Activated T-cell treated with anti-CD3 and anti-CD28 coated beads, Interleukin-2, amount 50 U/mL, for 4 hours (primary cell): ENCODE measurements at regions not wholly inside any gene's neighbourhood (a gene's known extent, or its start where the extent isn't known, plus 50 kb on each side); places are given as distances from the start of the nearest gene placed in this dataset.
A peak's percentile ranks its signal among the peaks of the same experiment; 100 is the strongest.

Experiments
- ATAC-seq, 2 donors: fragments of 200-7000 bp; cut with Tn5 transposase; one replicate each; pipeline ENCODE4 v1.10.0; 2021
- DNase-seq: peaks from one replicate; pipeline ENCODE4 v3.0.0-alpha.2; 2020
- H3K27me3 Mint-ChIP-seq: one replicate; pipeline ENCODE4 v1.8.0; 2021; ENCODE audit warnings: low read depth, mixed read lengths
- H3K36me3 Mint-ChIP-seq: one replicate; pipeline ENCODE4 v1.8.0; 2022; ENCODE audit warnings: mixed read lengths; ENCODE audit not compliant: insufficient read depth
- H3K4me1 Mint-ChIP-seq: one replicate; pipeline ENCODE4 v1.8.0; 2021; ENCODE audit warnings: low read depth, mixed read lengths
- H3K4me3 Mint-ChIP-seq: one replicate; pipeline ENCODE4 v1.8.0; 2021; ENCODE audit warnings: mild to moderate bottlenecking, moderate library complexity, mixed read lengths
- H3K9me3 Mint-ChIP-seq: one replicate; pipeline ENCODE4 v1.8.0; 2021; ENCODE audit warnings: mixed read lengths

DNA sequence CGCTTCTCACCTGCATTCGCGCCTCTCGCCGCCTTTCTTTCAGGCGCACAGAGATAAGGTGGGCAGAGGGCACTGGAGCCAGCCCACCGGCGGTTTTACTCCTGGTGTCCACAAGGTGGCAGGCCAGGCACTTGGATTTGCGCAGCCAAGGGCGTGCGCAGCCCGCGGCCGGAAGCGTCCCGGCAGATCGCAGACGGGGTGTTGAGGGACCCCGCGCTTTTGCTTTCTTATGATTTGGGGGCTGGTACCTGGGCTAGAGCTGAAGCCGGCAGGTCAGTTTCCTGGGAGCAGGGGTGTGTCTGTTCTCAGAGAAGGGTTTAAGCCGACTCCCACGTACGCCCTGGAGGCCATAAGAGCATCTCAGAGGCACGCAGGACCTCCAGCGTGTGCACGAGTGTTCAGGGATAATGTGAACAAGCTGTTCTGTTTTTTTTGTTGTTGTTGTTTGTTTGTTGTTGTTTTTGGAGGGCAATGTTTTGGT lies 305.6 kb upstream of the CXCR4 start:
- H3K4me1 Mint-ChIP-seq = peaks cover 16% of the 10 kb centered on the region
- ATAC-seq (peak; percentile 97 to 98), DNase-seq (peak; percentile 76)
- H3K4me3 Mint-ChIP-seq = peak overlapping the region; percentile 82
- no peaks in the 10 kb centered on the region for H3K9me3 Mint-ChIP-seq
- peaks cover 37% of the 10 kb centered on the region for H3K27me3 Mint-ChIP-seq
- no peaks in the 10 kb centered on the region for H3K36me3 Mint-ChIP-seq

DNA sequence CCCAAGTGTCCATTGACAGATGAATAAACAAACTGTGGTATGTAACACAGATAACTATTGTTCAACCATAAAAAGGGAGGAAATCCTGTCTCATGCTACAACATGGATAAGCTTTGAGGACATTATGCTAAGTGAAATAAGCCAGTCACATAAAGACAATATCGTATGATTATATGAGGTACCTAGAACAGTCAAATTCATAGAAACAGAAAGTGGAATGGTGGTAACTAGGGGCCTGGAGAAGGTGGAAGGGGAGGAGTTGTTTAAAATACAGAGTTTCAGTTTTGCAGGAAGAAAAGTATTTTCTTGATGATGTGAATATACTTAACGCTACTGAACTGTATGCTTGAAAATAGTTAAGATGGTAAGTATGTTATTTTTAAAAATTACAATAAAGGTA lies 304.6 kb upstream of the CXCR4 start:
- H3K36me3 Mint-ChIP-seq = no peaks in the 10 kb centered on the region
- H3K4me1 Mint-ChIP-seq = peaks cover 16% of the 10 kb centered on the region
- H3K9me3 Mint-ChIP-seq = no peaks in the 10 kb centered on the region
- peaks cover 47% of the 10 kb centered on the region for H3K27me3 Mint-ChIP-seq
- ATAC-seq (no peak), DNase-seq (no peak)
- H3K4me3 Mint-ChIP-seq = no peak overlapping the region

DNA sequence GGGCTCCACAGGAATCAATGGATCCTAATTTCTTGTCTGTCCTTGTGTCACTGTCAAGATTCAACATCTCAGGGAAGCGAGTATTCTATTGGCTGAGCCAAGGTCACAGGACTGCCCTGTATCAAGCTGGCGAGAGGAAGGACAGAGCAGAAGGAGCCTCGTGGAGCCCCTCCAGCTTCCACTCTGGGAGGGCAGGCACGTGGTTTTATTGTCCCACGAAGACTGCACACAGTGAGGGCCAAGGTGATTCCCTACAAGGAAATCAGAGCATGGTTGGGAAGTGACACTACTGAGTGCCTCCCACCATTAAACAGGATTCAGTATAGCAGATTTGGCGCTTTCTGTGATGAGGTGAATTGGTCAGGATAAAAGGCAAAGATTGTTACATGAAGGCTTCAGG lies 302.4 kb upstream of the CXCR4 start:
- Mint-ChIP-seq H3K36me3 (no peaks in the 10 kb centered on the region), H3K9me3 (no peaks in the 10 kb centered on the region), H3K4me3 (no peak overlapping the region), H3K4me1 (peaks cover 16% of the 10 kb centered on the region), H3K27me3 (peaks cover 45% of the 10 kb centered on the region)
- DNase-seq (no peak), ATAC-seq (no peak)

DNA sequence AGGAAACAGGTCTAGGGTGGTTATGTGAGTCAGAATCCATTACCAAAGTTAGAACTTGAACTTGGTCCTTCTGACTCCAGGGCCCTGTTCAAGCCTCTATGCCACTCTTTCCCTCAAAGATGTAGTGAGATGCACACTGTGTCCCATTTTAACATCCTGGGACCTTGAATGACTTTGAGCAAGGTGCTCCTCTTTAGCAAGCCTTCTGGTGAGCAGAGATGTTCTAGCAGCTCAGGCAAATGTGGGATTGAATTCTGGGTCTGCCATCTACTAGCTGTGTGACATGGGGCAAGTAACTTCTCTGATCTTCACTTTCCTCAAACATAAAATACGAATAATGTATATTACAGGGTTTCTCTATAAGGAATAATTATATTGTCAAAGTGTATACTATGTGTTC lies 294.0 kb upstream of the CXCR4 start:
- no peak for DNase-seq
- H3K9me3 Mint-ChIP-seq = no peaks in the 10 kb centered on the region
- H3K27me3 Mint-ChIP-seq = peaks cover 25% of the 10 kb centered on the region
- no peaks in the 10 kb centered on the region for H3K4me1 Mint-ChIP-seq
- no peaks in the 10 kb centered on the region for H3K36me3 Mint-ChIP-seq
- no peak overlapping the region for H3K4me3 Mint-ChIP-seq
- no peak for ATAC-seq

DNA sequence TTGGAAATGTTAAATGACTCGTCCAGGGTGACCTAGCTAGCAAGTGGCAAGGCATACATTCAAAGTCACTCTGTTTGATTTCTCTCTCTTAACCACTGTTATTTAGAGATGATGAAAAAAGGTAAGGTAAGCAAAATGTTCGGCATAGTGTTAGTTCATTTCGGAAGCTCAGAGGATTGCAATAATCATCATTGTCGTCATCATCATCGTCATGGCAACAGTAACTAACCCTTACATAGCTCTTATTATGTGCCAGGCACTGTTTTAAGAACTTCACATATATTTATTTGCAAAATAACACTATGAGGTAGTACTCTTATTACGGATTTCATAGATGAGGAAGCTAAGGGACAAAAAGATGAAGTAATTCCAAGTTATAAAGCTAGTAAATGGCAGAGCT lies 292.7 kb upstream of the CXCR4 start:
- no peaks in the 10 kb centered on the region for H3K9me3 Mint-ChIP-seq
- DNase-seq = no peak
- no peaks in the 10 kb centered on the region for H3K4me1 Mint-ChIP-seq
- H3K36me3 Mint-ChIP-seq = no peaks in the 10 kb centered on the region
- H3K4me3 Mint-ChIP-seq = no peak overlapping the region
- no peak for ATAC-seq
- peaks cover 23% of the 10 kb centered on the region for H3K27me3 Mint-ChIP-seq

DNA sequence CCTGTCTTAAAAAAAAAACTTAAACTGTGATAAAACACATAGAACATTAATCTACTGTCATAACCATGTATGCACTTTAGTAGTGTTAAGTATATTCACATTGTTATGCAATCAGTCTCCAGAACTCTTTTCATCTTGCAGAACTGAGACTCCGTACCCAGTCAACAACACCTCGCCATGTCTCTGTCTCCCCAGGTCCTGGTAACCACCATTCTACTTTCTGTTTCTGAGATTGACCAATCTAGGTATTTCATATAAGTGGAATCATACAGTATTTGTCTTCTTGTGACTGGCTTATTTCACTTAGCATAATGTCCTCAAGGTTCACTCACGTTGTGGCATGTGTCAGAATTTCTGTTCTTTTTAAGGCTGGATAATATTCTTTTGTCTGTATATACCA lies 290.8 kb upstream of the CXCR4 start:
- Mint-ChIP-seq H3K4me1 (no peaks in the 10 kb centered on the region), H3K9me3 (no peaks in the 10 kb centered on the region), H3K36me3 (no peaks in the 10 kb centered on the region), H3K4me3 (no peak overlapping the region), H3K27me3 (peaks cover 25% of the 10 kb centered on the region)
- peak in 1 of 2 donors; percentile 14 for ATAC-seq
- no peak for DNase-seq

DNA sequence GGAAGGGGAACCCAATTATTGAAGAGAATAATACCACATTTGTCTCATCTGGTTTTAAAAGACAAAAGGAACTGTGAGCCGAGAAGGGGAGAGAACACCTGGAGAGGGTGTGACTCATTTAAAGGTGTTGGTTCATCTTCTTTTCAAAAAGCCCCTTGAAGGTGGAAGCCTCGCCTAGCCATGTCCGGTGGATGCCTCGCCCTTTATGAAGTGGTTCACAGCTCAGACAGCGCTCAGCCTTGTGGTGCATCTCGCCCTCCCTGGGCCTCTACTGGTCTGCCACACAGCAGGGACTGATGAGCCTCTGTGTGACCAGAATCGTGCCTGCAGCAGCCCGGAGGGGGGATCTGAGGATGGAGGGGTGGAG lies 290.0 kb upstream of the CXCR4 start:
- H3K36me3 Mint-ChIP-seq = no peaks in the 10 kb centered on the region
- H3K9me3 Mint-ChIP-seq = no peaks in the 10 kb centered on the region
- peaks cover 31% of the 10 kb centered on the region for H3K27me3 Mint-ChIP-seq
- H3K4me3 Mint-ChIP-seq = no peak overlapping the region
- no peak for ATAC-seq
- DNase-seq = no peak
- no peaks in the 10 kb centered on the region for H3K4me1 Mint-ChIP-seq

DNA sequence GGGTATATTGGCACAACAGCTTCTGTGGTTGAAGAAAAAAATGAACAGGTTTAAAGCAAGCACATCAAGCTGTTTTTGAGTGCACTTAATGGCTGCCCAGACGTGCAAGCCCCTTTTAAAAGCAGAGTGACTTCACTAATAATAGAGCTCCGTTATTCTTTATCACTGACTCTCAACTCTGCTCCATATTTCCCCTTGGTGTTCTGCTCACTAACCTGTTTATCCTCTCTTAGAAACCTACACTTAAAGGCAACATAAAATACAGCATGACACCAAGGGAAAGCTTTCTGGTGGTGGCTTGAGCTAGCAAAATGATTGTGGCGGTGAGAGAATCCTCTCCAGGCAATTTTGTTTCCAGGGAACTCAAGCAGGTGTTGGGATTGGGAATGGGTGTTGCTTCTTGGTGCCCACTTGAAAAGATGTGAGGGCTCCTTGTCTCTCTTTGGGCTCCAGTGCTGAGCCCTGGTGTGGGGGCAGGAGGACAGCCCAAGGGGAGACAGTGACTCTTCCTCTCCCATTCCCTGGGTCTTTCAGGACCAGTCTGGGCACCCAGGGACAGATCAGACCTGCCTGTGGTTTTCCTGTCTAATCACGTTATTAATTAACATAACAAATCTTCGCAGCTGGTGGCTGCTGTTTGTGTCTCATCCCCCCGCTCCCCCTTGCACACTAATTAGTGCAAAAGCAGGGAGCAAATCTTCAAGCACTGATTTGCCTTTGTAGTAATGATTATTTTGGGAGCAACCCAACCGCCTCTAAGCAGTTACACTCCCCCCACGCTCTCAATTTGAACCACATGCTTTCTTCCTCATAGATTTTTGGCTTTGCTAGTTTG lies 289.4 kb upstream of the CXCR4 start:
- H3K9me3 Mint-ChIP-seq = no peaks in the 10 kb centered on the region
- H3K27me3 Mint-ChIP-seq = peaks cover 33% of the 10 kb centered on the region
- H3K4me3 Mint-ChIP-seq = no peak overlapping the region
- DNase-seq = no peak
- no peak for ATAC-seq
- H3K36me3 Mint-ChIP-seq = no peaks in the 10 kb centered on the region
- no peaks in the 10 kb centered on the region for H3K4me1 Mint-ChIP-seq

DNA sequence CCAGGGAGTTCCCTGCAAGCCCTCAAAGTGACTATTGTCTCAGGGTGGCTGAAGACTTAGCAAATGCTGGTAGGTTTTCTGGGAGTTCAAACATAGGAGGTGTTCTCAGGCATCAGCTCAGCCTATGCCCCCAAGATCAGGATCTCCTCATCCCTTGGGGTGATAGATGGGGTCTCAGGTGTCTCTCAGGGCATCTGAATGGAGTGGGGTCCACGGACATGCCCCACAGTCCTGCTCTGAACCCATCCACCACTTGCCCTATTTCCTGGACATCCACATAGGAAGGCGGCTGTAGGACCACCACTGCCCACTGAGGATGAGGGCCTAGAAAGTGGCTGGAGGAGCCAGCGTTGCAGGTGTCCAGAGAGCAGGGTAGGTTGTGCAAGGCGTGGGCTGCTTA lies 287.0 kb upstream of the CXCR4 start:
- no peaks in the 10 kb centered on the region for H3K36me3 Mint-ChIP-seq
- no peaks in the 10 kb centered on the region for H3K9me3 Mint-ChIP-seq
- H3K4me3 Mint-ChIP-seq = no peak overlapping the region
- DNase-seq (no peak), ATAC-seq (no peak)
- H3K4me1 Mint-ChIP-seq = no peaks in the 10 kb centered on the region
- peaks cover 39% of the 10 kb centered on the region for H3K27me3 Mint-ChIP-seq

DNA sequence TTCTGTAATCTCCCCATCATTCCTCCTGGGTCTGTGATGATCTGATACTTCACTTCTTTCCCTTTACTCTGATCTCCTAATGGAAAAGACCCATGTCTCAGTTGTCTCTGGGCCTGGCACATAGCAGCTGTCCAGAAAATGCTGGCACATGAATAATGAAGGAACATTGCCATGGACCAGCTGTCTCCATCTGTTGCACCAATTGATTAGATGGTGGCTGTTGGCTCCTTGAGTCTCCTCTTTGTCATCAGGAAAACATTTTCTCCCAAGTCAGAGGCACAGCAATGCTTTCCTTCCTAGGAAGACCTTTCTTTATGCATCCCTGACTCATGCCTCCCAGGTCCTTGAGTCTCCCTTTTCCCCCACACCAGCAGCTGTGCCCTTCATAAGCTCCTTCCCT lies 286.2 kb upstream of the CXCR4 start:
- DNase-seq = no peak
- H3K36me3 Mint-ChIP-seq = no peaks in the 10 kb centered on the region
- H3K4me1 Mint-ChIP-seq = no peaks in the 10 kb centered on the region
- H3K27me3 Mint-ChIP-seq = peaks cover 39% of the 10 kb centered on the region
- no peak for ATAC-seq
- no peak overlapping the region for H3K4me3 Mint-ChIP-seq
- H3K9me3 Mint-ChIP-seq = no peaks in the 10 kb centered on the region

DNA sequence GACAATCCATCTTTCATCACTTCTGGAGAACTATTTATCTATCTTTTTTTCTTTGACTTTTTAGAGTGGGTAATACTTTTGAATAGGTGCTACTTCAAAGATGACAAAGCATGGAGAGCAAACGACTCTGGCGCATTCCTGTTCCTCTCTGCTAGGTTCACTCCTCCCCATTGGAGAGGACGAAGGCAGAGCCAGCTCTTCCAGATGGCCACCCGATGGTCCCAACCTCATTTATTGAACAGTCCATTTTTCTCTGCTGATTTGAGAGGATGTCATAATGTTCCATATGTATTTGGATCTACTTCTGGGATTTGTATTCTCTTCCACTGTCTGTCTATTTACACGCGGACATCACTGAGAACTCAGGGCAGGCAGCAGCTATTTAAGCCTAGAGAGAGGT lies 284.3 kb upstream of the CXCR4 start:
- H3K4me1 Mint-ChIP-seq = no peaks in the 10 kb centered on the region
- no peak for ATAC-seq
- no peaks in the 10 kb centered on the region for H3K9me3 Mint-ChIP-seq
- H3K27me3 Mint-ChIP-seq = peaks cover 26% of the 10 kb centered on the region
- no peak overlapping the region for H3K4me3 Mint-ChIP-seq
- H3K36me3 Mint-ChIP-seq = no peaks in the 10 kb centered on the region
- DNase-seq = no peak

DNA sequence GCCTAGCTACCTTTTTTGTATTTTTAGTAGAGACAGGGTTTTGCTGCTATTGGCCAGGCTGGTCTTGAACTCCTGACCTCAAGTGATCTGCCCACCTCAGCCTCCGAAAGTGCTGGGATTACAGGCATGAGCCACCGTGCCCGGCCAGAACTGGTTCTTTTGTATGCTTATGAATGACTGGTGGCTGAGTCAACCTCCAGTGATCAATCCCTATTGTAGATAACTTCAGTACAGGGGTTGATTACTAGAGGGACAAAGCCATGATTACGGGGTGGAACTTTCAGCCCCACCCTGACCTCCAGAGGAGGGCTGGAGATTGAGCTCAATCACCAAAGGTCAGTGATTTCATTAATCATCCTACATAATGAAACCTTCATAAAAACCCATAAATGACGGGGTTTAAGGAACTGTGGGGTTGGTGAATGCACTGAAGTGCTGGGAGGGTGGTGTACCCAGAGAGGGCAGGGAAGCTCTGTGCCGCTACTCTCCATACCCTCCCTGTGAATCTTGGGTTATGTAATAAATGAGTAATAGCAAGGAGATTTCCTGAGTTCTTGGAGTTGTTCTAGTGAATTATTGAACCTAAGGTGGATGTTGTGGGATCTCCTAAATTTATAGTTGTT lies 281.8 kb upstream of the CXCR4 start:
- Mint-ChIP-seq H3K9me3 (no peaks in the 10 kb centered on the region), H3K4me1 (no peaks in the 10 kb centered on the region), H3K4me3 (no peak overlapping the region), H3K27me3 (peaks cover 23% of the 10 kb centered on the region), H3K36me3 (no peaks in the 10 kb centered on the region)
- DNase-seq = no peak
- no peak for ATAC-seq

DNA sequence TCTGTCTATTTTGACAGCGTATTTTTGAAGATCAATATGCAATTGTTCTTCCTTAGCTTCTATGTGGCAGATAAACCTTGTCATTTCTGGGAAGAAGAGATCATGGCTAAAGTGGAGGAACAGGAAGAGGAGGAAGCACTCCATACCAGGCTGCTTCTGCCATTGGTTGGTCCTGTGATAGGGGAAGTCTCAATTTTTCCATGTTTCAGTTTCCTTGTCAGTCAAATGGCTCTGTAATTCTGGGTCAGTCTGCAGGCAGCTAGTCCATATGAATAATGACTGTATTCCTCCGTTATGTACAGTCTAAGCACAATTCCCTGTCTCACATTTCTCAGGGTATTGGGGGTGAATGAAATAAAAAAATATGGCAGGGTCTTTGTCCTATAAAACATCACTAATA lies 277.6 kb upstream of the CXCR4 start:
- Mint-ChIP-seq H3K27me3 (no peaks in the 10 kb centered on the region), H3K9me3 (no peaks in the 10 kb centered on the region), H3K4me3 (no peak overlapping the region), H3K4me1 (peaks cover 6% of the 10 kb centered on the region), H3K36me3 (no peaks in the 10 kb centered on the region)
- DNase-seq = no peak
- ATAC-seq = no peak

DNA sequence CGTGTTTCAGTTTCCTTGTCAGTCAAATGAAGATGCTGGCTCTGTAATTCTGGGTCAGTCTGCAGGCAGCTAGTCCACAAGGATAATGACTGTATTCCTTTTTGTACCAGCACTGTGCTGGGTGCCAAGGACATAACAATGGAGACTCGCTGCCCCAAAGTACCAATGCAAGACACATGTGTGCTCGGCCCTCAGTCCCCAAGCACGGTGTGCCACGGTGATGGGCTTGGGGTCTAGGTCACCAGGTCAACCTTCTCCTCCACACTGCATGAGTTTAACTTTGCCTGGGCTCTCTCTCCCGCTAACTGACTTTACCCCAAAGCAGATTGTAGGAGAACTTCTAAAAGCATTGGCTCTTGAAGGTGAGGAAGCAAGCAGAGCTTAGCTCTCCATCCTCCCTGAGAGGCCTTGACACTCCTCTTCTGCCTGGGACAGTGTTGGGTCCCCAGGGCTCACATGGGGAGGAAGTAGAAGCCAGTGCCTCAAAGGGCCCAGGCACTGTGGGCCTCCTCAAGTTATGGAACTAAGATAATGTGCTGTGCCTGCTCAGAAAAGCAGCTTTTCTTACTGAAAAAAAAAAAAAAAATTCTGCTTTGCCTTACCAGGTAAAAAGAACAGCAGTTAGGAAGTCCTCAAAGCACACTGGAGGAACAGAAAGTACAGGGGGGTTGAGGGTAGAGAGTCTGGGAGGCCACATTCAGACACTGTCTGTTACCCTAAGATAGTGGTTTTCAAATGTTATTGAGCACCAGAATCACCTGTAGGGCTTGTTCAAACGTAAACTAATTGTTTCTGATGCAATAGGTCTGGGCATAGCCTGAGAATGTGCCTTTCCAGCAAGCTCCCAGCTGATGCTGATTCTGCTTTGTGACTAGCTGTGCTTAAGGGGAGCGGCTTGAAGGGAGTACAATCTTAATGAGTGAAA lies 276.4 kb upstream of the CXCR4 start:
- ATAC-seq = no peak
- DNase-seq = no peak
- Mint-ChIP-seq H3K4me3 (no peak overlapping the region), H3K9me3 (no peaks in the 10 kb centered on the region), H3K27me3 (no peaks in the 10 kb centered on the region), H3K4me1 (peaks cover 8% of the 10 kb centered on the region), H3K36me3 (no peaks in the 10 kb centered on the region)
